ENCODE measurements at regions not wholly inside any gene's neighbourhood (a gene's known extent, or its start where the extent isn't known, plus 50 kb on each side); places are given as distances from the start of the nearest gene placed in this dataset.

- TF ChIP-seq, protein P1, sequence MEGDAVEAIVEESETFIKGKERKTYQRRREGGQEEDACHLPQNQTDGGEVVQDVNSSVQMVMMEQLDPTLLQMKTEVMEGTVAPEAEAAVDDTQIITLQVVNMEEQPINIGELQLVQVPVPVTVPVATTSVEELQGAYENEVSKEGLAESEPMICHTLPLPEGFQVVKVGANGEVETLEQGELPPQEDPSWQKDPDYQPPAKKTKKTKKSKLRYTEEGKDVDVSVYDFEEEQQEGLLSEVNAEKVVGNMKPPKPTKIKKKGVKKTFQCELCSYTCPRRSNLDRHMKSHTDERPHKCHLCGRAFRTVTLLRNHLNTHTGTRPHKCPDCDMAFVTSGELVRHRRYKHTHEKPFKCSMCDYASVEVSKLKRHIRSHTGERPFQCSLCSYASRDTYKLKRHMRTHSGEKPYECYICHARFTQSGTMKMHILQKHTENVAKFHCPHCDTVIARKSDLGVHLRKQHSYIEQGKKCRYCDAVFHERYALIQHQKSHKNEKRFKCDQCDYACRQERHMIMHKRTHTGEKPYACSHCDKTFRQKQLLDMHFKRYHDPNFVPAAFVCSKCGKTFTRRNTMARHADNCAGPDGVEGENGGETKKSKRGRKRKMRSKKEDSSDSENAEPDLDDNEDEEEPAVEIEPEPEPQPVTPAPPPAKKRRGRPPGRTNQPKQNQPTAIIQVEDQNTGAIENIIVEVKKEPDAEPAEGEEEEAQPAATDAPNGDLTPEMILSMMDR (IDR thresholded peaks at IDR 0.05): no peak
- TF ChIP-seq EZH2 (IDR thresholded peaks at IDR 0.05; ENCODE audit: borderline replicate concordance, insufficient read depth, low read depth, low read length, poor library complexity, severe bottlenecking): no peak
Observed at GRCh38 chr7:138276891-138277290, 183.2 kb upstream of the TRIM24 start.
